Mesothelial cell of epicardium (in vitro differentiated cells): ENCODE measurements at regions not wholly inside any gene's neighbourhood (a gene's known extent, or its start where the extent isn't known, plus 50 kb on each side); places are given as distances from the start of the nearest gene placed in this dataset.

Source experiments
- DNase-seq, 2 experiments: peaks; one replicate each; pipeline ENCODE4 v3.0.0; 2021; ENCODE audit warnings: low spot score in 2 of 2; ENCODE audit not compliant: unreplicated experiment in 2 of 2
- H3K27ac Mint-ChIP-seq: 2 replicates; pipeline ENCODE4 v1.8.0; 2021; ENCODE audit warnings: mixed read lengths
- H3K27me3 Mint-ChIP-seq: 2 replicates; pipeline ENCODE4 v1.8.0; 2021; ENCODE audit warnings: low read depth, mixed read lengths
- H3K36me3 Mint-ChIP-seq: 2 replicates; pipeline ENCODE4 v1.8.0; 2021; ENCODE audit warnings: mixed read lengths
- H3K4me1 Mint-ChIP-seq: 2 replicates; pipeline ENCODE4 v1.8.0; 2021; ENCODE audit warnings: mixed read lengths
- H3K4me3 Mint-ChIP-seq: 2 replicates; pipeline ENCODE4 v1.8.0; 2021; ENCODE audit warnings: mild to moderate bottlenecking, moderate library complexity, mixed read lengths
- H3K9me3 Mint-ChIP-seq: 2 replicates; pipeline ENCODE4 v1.8.0; 2021; ENCODE audit warnings: mixed read lengths
- TF ChIP-seq, protein P1 (sequence below): fragments of 200-600 bp; sonication (generic); IDR thresholded peaks from one replicate; pipeline ENCODE4 v1.5.0; 2021; ENCODE audit warnings: antibody characterized with exemption; ENCODE audit not compliant: unreplicated experiment

DNA sequence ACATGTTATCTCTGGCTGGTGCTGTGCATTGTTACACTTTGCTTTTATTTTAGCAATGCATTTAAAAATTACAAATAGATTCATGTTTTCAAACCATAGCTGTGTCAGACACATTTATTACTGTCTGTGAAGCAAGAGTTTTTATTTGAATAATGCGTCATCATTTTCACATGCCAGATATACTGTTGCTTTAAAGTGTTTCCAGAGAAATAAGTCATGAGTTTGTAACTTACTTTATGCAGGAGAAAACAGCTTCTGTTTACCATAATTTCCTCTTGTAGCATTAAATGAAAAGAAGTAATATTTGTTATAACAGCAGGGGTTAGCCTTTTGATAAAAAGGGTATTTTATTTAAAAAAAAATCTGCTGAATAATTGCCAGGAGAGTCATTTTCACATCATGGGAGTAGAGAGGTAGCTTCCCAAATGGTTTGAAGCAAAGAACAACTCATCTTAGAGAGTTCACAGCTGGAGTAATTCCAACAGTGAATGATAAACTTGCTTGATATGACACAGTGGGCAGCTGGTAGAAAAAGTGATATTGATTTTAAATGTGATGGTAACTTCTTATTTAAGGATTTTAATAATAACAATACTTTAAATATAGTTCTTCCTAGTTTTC, 1274.5 kb upstream of the CRIM1 start:
- Mint-ChIP-seq H3K9me3 (no peaks in the 10 kb centered on the region), H3K4me3 (no peak overlapping the region), H3K4me1 (no peaks in the 10 kb centered on the region), H3K36me3 (no peaks in the 10 kb centered on the region), H3K27ac (no peak overlapping the region), H3K27me3 (no peaks in the 10 kb centered on the region)
- TF ChIP-seq, protein P1, sequence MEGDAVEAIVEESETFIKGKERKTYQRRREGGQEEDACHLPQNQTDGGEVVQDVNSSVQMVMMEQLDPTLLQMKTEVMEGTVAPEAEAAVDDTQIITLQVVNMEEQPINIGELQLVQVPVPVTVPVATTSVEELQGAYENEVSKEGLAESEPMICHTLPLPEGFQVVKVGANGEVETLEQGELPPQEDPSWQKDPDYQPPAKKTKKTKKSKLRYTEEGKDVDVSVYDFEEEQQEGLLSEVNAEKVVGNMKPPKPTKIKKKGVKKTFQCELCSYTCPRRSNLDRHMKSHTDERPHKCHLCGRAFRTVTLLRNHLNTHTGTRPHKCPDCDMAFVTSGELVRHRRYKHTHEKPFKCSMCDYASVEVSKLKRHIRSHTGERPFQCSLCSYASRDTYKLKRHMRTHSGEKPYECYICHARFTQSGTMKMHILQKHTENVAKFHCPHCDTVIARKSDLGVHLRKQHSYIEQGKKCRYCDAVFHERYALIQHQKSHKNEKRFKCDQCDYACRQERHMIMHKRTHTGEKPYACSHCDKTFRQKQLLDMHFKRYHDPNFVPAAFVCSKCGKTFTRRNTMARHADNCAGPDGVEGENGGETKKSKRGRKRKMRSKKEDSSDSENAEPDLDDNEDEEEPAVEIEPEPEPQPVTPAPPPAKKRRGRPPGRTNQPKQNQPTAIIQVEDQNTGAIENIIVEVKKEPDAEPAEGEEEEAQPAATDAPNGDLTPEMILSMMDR: no peak
- no peak for DNase-seq

DNA sequence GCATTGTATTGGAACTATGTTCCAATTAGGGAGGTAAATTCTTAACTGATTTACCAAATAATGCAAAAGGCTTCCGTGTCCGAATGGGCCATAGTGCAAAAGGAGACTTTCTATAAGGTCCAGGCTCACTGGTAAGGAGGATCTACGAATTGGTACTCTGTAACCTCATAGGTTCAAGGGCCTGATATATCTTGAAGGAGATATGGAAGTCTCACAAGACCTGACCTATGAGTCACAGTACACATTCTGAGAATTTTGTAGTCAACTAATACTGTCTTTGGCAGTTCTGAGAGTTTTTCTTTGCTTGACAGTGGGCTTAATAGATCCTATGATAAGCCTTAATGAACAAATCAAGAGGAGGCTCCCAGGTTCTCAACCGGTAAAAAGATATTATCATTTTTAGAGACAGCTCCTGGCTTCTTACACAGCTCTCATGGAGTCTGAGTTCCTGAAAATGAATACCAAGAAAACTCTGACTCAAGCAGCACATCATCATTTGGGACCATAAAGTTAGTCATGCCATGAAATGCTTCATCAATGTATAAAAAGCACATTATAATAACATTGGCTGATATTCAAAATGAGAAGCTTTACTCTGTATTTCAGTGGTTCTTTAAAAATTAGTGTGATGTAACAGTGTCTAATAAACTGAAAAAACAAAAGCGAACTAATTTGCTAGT, 1275.2 kb upstream of the CRIM1 start:
- no peak overlapping the region for H3K27ac Mint-ChIP-seq
- H3K36me3 Mint-ChIP-seq: no peaks in the 10 kb centered on the region
- no peak overlapping the region for H3K4me3 Mint-ChIP-seq
- DNase-seq: no peak
- H3K27me3 Mint-ChIP-seq: no peaks in the 10 kb centered on the region
- no peaks in the 10 kb centered on the region for H3K4me1 Mint-ChIP-seq
- TF ChIP-seq, protein P1: no peak
- no peaks in the 10 kb centered on the region for H3K9me3 Mint-ChIP-seq

DNA sequence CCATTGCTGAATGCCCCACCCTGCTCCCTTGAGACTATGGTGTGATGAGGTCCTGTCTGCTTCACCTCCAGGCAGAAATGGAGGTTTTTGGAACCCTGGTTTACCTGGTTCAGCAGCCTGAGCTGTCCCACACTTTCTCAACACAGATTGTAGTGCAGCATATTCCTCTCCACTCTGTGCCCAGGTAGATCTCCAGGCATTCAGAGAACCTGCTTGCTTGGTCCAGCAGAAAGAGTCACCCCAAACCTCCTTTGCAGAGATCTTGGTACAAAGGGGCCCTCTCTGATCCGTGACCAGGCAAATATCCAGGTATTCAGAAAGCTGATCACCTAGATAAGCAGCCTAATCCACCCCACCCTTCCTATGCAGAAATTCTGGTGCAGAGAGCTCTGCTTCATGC, 1288.2 kb upstream of the CRIM1 start:
- TF ChIP-seq, protein P1: no peak
- no peaks in the 10 kb centered on the region for H3K4me1 Mint-ChIP-seq
- no peaks in the 10 kb centered on the region for H3K36me3 Mint-ChIP-seq

DNA sequence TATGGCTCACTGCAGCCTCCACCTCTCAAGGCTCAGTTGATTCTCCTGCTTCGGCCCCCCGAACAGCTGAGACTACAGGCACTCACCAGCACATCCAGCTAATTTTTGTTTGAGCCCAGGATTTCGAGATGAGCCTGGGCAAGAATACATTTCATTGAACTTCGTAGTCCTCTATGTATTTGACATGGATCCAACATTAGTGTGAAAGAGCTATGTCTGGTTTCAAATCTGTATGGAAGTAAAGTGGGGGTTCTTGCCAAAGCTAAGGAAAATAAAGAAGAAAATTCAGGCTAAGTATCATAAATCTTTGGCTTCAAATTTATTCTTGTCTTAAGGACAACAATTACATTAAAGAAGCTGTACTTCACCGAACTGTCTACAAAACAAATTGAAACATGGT, 1291.7 kb upstream of the CRIM1 start:
- DNase-seq: no peak
- no peaks in the 10 kb centered on the region for H3K4me1 Mint-ChIP-seq

More for the DNA sequence above, 1288.2 kb upstream of the CRIM1 start:
- no peak for DNase-seq
- H3K4me3 Mint-ChIP-seq: no peak overlapping the region
- H3K27ac Mint-ChIP-seq: no peak overlapping the region
- H3K9me3 Mint-ChIP-seq: peaks cover 31% of the 10 kb centered on the region
- H3K27me3 Mint-ChIP-seq: no peaks in the 10 kb centered on the region

DNA sequence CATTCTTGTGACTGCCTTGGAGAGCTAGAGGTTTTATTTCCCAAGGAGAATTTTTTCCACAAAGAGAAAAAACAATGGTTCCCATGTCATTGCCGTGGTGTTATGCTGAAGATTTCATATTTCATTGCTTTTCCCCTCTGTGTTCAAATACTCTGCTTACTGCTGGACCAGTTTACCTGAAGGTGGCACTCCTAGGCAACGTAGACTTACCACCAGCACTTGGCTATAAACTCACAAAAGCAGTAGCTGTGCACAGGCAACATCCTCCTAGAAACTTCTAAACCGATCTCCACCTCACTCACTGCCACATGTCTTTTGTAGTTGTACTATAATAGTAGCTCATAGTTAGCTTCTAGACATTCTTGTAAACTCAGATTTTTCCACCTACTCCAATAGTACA, 1319.7 kb upstream of the CRIM1 start:
- no peak for DNase-seq
- H3K27me3 Mint-ChIP-seq: no peaks in the 10 kb centered on the region
- no peak overlapping the region for H3K4me3 Mint-ChIP-seq
- no peaks in the 10 kb centered on the region for H3K4me1 Mint-ChIP-seq
- no peak overlapping the region for H3K27ac Mint-ChIP-seq
- H3K36me3 Mint-ChIP-seq: no peaks in the 10 kb centered on the region
- H3K9me3 Mint-ChIP-seq: peaks cover 6% of the 10 kb centered on the region
- TF ChIP-seq, protein P1: no peak

More for the DNA sequence above, 1291.7 kb upstream of the CRIM1 start:
- no peak overlapping the region for H3K4me3 Mint-ChIP-seq
- no peaks in the 10 kb centered on the region for H3K27me3 Mint-ChIP-seq
- no peaks in the 10 kb centered on the region for H3K36me3 Mint-ChIP-seq
- peaks cover 10% of the 10 kb centered on the region for H3K9me3 Mint-ChIP-seq
- H3K27ac Mint-ChIP-seq: no peak overlapping the region
- TF ChIP-seq, protein P1: no peak
